GM12892 (cell line): ENCODE measurements at regions not wholly inside any gene's neighbourhood (a gene's known extent, or its start where the extent isn't known, plus 50 kb on each side); places are given as distances from the start of the nearest gene placed in this dataset.

Experiments used
- POLR2A ChIP-seq: IDR thresholded peaks from 2 replicates; pipeline ENCODE4 v1.6.1; 2011; ENCODE audit warnings: low read depth, low read length, control low read depth
- POLR2AphosphoS5 ChIP-seq: IDR thresholded peaks from 2 replicates; pipeline ENCODE4 v1.6.1; 2011; ENCODE audit warnings: low read depth, low read length, control low read depth
- TAF1 ChIP-seq: IDR thresholded peaks from 2 replicates; pipeline ENCODE4 v1.6.1; 2011; ENCODE audit warnings: low read depth, mild to moderate bottlenecking, control low read depth, low read length, borderline replicate concordance

DNA sequence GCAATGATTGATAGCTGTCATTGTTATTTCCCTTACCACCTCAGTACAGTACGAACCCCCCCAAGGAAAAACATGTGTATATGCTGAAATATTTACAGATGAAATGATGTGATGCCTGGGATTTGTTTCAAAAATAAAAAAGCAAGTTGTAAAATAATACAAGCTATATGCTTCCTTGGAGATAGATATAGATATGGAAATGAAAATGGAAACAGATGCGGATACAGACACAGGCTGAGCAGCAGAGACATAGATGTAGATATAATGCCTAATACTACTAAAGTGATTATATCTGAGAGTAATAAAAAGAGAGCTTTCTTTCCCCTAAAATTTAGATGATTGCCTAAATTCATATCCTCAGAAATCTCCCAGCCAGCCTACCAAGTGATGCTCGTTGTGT lies 127.5 kb upstream of the TNPO1 start:
- TF ChIP-seq POLR2AphosphoS5: no peak
- TF ChIP-seq POLR2A: no peak
- TF ChIP-seq TAF1: no peak
